ENCODE measurements at regions not wholly inside any gene's neighbourhood (a gene's known extent, or its start where the extent isn't known, plus 50 kb on each side); places are given as distances from the start of the nearest gene placed in this dataset.
"Not testable (repeated sequence)": the region's sequence is repeated elsewhere in the genome, so short reads cannot be mapped to it uniquely, and the experiment has no call there.

DNA sequence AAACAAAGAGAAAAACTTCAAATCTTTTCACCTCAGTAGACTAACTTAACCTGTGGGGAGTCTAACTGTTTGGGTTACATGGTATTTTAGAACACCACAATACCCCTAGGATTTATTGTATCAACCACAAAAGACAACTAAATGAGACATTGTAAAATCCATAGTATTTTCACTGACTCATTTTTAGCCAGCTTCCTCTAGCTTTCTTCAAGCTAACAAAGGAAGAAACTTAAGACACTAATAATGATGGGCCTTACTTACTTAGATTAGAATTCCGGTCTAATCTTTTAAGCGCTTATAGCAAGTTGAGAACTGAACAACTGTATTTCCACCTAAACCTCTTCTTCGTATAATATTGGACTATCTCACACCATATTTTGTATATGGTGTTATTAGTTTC, 529.3 kb downstream of the DMRTA1 start (continued):
- TF ChIP-seq, protein P1, sequence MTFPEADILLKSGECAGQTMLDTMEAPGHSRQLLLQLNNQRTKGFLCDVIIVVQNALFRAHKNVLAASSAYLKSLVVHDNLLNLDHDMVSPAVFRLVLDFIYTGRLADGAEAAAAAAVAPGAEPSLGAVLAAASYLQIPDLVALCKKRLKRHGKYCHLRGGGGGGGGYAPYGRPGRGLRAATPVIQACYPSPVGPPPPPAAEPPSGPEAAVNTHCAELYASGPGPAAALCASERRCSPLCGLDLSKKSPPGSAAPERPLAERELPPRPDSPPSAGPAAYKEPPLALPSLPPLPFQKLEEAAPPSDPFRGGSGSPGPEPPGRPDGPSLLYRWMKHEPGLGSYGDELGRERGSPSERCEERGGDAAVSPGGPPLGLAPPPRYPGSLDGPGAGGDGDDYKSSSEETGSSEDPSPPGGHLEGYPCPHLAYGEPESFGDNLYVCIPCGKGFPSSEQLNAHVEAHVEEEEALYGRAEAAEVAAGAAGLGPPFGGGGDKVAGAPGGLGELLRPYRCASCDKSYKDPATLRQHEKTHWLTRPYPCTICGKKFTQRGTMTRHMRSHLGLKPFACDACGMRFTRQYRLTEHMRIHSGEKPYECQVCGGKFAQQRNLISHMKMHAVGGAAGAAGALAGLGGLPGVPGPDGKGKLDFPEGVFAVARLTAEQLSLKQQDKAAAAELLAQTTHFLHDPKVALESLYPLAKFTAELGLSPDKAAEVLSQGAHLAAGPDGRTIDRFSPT (tag by site-specific recombination; IDR thresholded peaks at IDR 0.05) = no peak
- TF ChIP-seq SETDB1 (IDR thresholded peaks at IDR 0.05; ENCODE audit: insufficient read length, low read length) (no peak), YY2 (tag by site-specific recombination; IDR thresholded peaks at IDR 0.05) (no peak), ZNF274 (IDR thresholded peaks at IDR 0.05; ENCODE audit: low read length) (no peak), ZNF274 (tag by site-specific recombination; IDR thresholded peaks at IDR 0.05; ENCODE audit: borderline replicate concordance) (no peak), ZNF24 (tag by site-specific recombination; IDR thresholded peaks at IDR 0.05) (no peak), SCRT1 (tag by site-specific recombination; IDR thresholded peaks at IDR 0.05; ENCODE audit: borderline replicate concordance) (no peak), ZNF555 (tag by site-specific recombination; conservative IDR thresholded peaks at IDR 0.05) (no peak)
- TF ChIP-seq, protein P2, sequence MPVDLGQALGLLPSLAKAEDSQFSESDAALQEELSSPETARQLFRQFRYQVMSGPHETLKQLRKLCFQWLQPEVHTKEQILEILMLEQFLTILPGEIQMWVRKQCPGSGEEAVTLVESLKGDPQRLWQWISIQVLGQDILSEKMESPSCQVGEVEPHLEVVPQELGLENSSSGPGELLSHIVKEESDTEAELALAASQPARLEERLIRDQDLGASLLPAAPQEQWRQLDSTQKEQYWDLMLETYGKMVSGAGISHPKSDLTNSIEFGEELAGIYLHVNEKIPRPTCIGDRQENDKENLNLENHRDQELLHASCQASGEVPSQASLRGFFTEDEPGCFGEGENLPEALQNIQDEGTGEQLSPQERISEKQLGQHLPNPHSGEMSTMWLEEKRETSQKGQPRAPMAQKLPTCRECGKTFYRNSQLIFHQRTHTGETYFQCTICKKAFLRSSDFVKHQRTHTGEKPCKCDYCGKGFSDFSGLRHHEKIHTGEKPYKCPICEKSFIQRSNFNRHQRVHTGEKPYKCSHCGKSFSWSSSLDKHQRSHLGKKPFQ (tag by site-specific recombination; IDR thresholded peaks at IDR 0.05) = no peak

DNA sequence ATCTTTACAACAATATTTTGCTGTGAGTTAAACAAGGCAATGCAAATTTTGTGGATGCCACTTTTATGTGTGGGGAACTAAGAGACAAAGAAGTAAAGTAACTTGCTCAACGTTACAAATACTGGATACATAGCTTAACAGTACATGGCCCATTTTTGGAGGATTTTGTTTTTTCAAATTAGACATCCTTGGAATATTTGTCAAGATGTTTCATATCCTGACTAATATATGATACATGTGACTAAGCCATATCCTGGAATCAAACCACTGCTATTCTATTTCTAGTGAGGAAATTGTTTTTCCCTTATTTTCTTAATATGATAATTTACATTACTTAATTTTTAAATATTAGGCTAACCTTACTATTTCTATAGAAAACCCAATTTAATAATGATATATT, 529.8 kb downstream of the DMRTA1 start:
- CTCF ChIA-PET = interaction anchor here (0.6 kb wide), 1 partner anchor 313 kb away, joined by 3 read pairs; no protein-coding TSS in a partner anchor
- H3K36me3 ChIP-seq (ENCODE audit: control insufficient read depth in 2 of 2, insufficient read depth in 1 of 2, low read length in 2 of 2) = no peaks in the 10 kb centered on the region
- POLR2A ChIA-PET = no interaction called here
- TF ChIP-seq MEIS1 (CRISPR knock-in tag; IDR thresholded peaks at IDR 0.05; ENCODE audit: borderline replicate concordance) = no peak
- TF ChIP-seq ZNF777 (tag by site-specific recombination; IDR thresholded peaks at IDR 0.05; ENCODE audit: borderline replicate concordance) = no peak
- no peak for TF ChIP-seq IKZF3 (tag by site-specific recombination; IDR thresholded peaks at IDR 0.05)
- TF ChIP-seq ZNF785 (tag by site-specific recombination; IDR thresholded peaks at IDR 0.05) = no peak
- TF ChIP-seq ZSCAN23 (tag by site-specific recombination; IDR thresholded peaks at IDR 0.05) = no peak
- no peak for TF ChIP-seq BCL11B (tag by site-specific recombination; IDR thresholded peaks at IDR 0.05; ENCODE audit: low read depth)
- no peak for TF ChIP-seq ZNF10 (tag by site-specific recombination; IDR thresholded peaks at IDR 0.05)
- TF ChIP-seq ZNF202 (tag by site-specific recombination; IDR thresholded peaks at IDR 0.05; ENCODE audit: borderline replicate concordance) = no peak
- TF ChIP-seq ZNF239 (tag by site-specific recombination; IDR thresholded peaks at IDR 0.05) = no peak
- no peak for TF ChIP-seq ZBTB21 (tag by site-specific recombination; IDR thresholded peaks at IDR 0.05)
- TF ChIP-seq SP7 (tag by site-specific recombination; IDR thresholded peaks at IDR 0.05) = no peak
- no peak for TF ChIP-seq ZNF416 (tag by site-specific recombination; IDR thresholded peaks at IDR 0.05)
- TF ChIP-seq ZNF658 (tag by site-specific recombination; IDR thresholded peaks at IDR 0.05) = no peak
- TF ChIP-seq ZNF2 (tag by site-specific recombination; IDR thresholded peaks at IDR 0.05) = no peak
- TF ChIP-seq, protein P2 (tag by site-specific recombination; IDR thresholded peaks at IDR 0.05) = no peak
- TF ChIP-seq ZNF555 (tag by site-specific recombination; conservative IDR thresholded peaks at IDR 0.05) = no peak
- TF ChIP-seq HOXA7 (CRISPR knock-in tag; IDR thresholded peaks at IDR 0.05; ENCODE audit: borderline replicate concordance) = no peak
- H3K9me3 ChIP-seq (ENCODE audit: control insufficient read depth, insufficient read depth, low read depth, low read length) = no peaks in the 10 kb centered on the region
- no peaks in the 10 kb centered on the region for H3K4me1 ChIP-seq (ENCODE audit: control insufficient read depth, insufficient read depth, low read length)
- no peak overlapping the region for H3K4me3 ChIP-seq (ENCODE audit: low read depth, low read length)
- no peak overlapping the region for H3K27ac ChIP-seq (ENCODE audit: extremely low read depth, low read depth, low read length)

DNA sequence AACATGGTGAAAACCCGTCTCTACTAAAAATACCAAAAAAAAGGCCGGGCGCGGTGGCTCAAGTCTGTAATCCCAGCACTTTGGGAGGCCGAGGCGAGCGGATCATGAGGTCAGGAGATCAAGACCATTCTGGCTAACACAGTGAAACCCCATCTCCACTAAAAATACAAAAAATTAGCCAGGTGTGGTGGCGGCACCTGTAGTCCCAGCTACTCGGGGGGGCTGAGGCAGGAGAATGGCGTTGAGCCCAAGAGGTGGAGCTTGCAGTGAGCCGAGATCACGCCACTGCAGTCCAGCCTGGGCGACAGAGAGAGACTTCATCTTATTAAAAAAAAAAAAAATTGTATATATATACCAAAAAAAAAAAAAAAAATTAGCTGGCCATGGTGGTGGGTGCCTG, 533.8 kb downstream of the DMRTA1 start:
- POLR2A ChIA-PET; H3K4me1 ChIP-seq (ENCODE audit: control insufficient read depth, insufficient read depth, low read length); H3K4me3 ChIP-seq (ENCODE audit: low read depth, low read length); H3K27ac ChIP-seq (ENCODE audit: extremely low read depth, low read depth, low read length); CTCF ChIA-PET; H3K9me3 ChIP-seq (ENCODE audit: control insufficient read depth, insufficient read depth, low read depth, low read length); H3K36me3 ChIP-seq (ENCODE audit: control insufficient read depth in 2 of 2, insufficient read depth in 1 of 2, low read length in 2 of 2): not testable (repeated sequence)
